Fibroblast of pulmonary artery (primary cell): ENCODE measurements at regions not wholly inside any gene's neighbourhood (a gene's known extent, or its start where the extent isn't known, plus 50 kb on each side); places are given as distances from the start of the nearest gene placed in this dataset.

Source experiments
- DNase-seq: peaks from one replicate; pipeline ENCODE4 v3.0.0-alpha.2; 2010; ENCODE audit warnings: low read depth
- H3K4me3 ChIP-seq: replicated peaks from 2 replicates; pipeline ENCODE4 v1.5.1; 2011; ENCODE audit warnings: low read depth, mild to moderate bottlenecking, control low read depth, low read length, moderate library complexity
- TF ChIP-seq, protein P1 (sequence below): IDR thresholded peaks from 2 replicates; pipeline ENCODE4 v1.5.1; 2011; ENCODE audit warnings: mild to moderate bottlenecking, control low read depth, low read length, inconsistent platforms; ENCODE audit errors: missing control alignments

DNA sequence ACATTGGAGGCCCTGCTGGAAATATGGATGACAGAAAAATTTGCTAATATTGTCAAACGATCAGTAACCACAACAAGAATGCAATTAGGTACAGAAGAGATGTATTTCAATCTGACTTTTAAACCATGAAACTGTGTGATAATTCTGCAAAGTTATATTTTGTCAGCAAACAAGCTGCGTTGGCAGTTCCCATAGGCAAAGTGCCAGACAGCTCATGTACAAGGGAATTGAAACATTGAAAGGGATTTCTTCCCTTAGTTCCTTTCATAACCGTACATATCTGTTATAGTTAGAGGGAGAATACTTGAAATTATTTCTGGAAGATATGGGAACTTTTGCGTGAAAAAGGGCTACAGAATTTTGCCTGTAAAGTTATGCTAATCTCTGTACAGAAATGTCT is 419.4 kb upstream of the PTGER4 start:
- TF ChIP-seq, protein P1, sequence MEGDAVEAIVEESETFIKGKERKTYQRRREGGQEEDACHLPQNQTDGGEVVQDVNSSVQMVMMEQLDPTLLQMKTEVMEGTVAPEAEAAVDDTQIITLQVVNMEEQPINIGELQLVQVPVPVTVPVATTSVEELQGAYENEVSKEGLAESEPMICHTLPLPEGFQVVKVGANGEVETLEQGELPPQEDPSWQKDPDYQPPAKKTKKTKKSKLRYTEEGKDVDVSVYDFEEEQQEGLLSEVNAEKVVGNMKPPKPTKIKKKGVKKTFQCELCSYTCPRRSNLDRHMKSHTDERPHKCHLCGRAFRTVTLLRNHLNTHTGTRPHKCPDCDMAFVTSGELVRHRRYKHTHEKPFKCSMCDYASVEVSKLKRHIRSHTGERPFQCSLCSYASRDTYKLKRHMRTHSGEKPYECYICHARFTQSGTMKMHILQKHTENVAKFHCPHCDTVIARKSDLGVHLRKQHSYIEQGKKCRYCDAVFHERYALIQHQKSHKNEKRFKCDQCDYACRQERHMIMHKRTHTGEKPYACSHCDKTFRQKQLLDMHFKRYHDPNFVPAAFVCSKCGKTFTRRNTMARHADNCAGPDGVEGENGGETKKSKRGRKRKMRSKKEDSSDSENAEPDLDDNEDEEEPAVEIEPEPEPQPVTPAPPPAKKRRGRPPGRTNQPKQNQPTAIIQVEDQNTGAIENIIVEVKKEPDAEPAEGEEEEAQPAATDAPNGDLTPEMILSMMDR: no peak
- no peak overlapping the region for H3K4me3 ChIP-seq
- DNase-seq: peak; percentile 8

DNA sequence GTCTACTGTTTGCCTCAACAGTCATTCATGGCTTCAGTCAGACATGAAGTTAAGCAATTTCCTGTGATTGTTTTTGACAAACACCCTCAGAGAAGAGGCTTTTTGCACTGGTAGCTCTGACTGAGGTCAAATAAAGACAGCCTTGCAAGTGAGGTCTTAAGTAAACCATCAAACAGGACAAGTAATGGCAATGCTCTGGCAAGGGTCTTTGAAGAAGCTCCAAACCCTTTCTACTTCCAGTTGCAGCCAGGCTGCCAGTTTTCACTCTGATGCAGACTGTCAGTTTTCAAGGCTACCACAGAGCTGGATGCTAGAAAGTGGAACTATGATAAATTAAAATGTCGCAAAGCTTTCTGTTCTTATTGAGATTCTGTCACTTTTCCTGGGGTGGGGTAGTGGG is 421.5 kb upstream of the PTGER4 start:
- TF ChIP-seq, protein P1: no peak
- DNase-seq: peak; percentile 34
- H3K4me3 ChIP-seq: no peak overlapping the region

DNA sequence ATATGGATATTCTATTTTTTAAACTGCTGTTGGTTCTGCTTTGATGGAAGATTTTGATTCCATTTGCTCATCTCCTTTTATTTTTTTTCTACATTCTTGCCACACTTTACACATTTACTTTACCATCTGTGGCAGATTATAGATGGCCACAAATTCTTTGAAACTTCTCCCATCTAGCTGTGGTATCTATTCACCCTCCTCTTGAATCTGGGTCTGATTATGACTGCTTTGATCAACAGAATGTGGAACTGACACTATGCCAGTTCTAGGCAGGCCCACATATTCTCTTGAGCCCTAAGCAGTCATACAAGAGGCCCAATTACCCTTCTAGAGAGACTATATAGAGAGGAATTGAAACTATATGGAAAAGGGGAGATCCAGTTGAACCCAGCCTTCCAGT is 439.0 kb upstream of the PTGER4 start:
- TF ChIP-seq, protein P1: no peak
- no peak for DNase-seq

DNA sequence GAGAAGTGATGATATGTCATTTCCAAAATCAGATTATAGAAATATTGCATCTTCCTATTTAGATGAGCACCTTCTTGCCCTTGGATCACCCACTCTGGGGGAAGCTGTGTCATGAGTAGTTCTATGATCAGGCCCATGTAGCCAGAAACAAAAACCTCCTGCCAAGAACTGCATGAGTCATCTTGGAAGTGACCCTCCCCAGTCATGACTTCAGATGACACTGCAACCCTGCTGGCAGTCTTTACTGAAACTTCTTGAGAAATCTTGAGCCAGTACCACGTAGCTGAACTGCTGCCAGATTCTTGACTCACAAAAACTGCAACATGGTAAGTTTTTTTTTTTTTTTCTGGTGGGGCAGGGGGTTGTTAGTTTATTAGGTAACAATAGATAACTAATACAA is 439.6 kb upstream of the PTGER4 start:
- TF ChIP-seq, protein P1: no peak
- H3K4me3 ChIP-seq: no peak overlapping the region
- DNase-seq: peak; percentile 24

More for the DNA sequence above, 439.0 kb upstream of the PTGER4 start:
- no peak overlapping the region for H3K4me3 ChIP-seq

DNA sequence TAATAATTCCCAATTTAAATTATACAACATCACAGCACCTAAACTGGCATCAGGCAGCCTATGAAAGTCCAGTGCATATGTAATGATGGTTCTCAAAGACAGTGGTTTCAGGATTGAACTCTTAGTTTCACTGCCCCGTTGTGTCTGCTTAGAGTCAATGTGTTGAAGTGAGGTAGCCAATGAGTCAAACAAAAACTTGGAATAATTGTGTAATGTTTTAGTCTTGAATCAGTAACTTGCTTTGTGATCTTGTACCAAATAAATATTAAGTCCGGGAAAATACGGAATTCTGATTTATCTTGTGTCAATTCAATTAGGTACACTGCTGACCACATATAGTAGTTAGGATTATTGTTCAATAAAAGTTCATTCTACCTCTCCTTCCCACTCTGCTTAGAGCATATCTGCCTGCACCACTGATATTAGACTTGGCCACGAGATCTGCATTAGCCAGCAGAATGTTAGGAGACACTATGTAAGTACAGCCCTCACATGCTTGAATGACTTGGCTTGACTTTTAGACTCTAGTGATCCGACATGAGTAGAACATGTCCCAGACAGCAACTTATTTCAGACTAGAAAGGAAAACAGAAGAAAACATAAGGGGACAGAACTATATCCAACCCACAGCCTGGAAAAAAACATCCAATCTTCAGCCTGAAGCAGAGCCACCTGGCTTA is 441.5 kb upstream of the PTGER4 start:
- TF ChIP-seq, protein P1: no peak
- no peak overlapping the region for H3K4me3 ChIP-seq
- no peak for DNase-seq

DNA sequence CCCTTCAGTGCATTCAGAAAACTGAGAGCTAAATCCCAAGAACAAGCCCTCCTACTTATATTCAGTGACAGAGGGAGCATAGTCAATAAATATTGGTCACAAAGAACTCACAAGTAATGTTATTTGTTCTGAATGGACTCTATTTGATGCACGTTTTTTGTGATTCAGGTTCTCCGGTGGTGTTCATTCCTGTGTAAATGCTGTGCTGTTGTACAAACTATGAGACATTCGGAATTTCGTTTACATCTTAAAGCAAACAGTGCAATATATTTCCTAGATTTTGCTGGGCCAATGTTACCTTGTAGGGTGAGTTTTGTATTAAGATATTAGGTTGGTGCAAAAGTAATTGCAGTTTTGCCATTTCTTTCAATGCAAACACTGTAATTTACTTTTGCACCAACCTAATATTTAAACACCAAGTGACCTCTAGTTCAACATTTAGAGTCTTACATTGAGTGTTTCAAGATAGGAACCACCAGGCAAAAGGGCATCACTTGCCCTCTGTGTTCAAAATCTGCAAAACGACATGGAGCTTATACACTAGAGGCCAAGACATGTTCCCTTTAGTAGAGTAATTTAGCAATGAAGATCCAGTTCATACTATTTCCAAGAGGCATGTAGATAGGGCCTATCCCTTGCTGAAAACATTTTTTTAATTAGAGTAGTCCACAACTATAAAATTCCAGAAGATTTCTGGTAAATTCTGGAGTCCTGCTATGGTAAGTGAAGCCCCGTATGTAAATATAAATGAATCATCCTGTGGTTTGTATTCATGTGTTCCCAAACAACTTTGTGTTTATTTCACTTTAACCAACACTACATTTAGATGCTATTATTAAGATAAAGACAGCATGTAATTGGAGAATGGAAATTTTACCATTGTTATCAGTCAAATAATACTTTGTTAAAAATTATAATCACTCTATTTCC is 444.0 kb upstream of the PTGER4 start:
- no peak overlapping the region for H3K4me3 ChIP-seq
- TF ChIP-seq, protein P1: no peak
- no peak for DNase-seq
